ENCODE measurements at regions not wholly inside any gene's neighbourhood (a gene's known extent, or its start where the extent isn't known, plus 50 kb on each side); places are given as distances from the start of the nearest gene placed in this dataset.

- TF ChIP-seq CTCF (IDR thresholded peaks at IDR 0.05) (no peak), POLR2AphosphoS5 (IDR thresholded peaks at IDR 0.05; ENCODE audit: low read depth, low read length) (no peak), SIN3A (IDR thresholded peaks at IDR 0.05; ENCODE audit: borderline replicate concordance, insufficient read depth, low read depth, low read length) (no peak), REST (IDR thresholded peaks at IDR 0.05; ENCODE audit: insufficient read depth in 1 of 2, low read depth in 2 of 2, low read length in 1 of 2) (no peak), TCF7L2 (IDR thresholded peaks at IDR 0.05; ENCODE audit: low read depth, low read length) (no peak)
These were observed 217.2 kb upstream of the CADM1 start for GRCh38 chr11:115721296-115721995.
